ENCODE measurements at regions not wholly inside any gene's neighbourhood (a gene's known extent, or its start where the extent isn't known, plus 50 kb on each side); places are given as distances from the start of the nearest gene placed in this dataset.

DNA sequence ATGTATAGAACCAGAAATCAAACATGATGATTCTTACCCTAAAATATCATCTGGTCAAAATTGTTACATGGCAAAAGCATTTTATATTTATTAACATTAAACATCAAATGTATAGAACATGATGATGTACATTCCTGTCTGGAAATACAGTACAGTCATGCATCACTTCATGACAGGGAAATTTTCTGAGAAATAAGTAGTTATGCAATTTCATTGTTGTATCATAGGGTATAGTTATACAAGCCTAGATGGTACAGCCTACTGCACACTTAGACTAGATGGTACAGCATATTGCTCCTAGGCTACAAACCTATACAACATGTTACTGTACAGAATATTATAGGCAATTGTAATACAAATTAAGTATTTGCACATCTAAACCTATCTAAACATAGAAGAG, 64.6 kb upstream of the VCAN start:
- TF ChIP-seq, protein P1, sequence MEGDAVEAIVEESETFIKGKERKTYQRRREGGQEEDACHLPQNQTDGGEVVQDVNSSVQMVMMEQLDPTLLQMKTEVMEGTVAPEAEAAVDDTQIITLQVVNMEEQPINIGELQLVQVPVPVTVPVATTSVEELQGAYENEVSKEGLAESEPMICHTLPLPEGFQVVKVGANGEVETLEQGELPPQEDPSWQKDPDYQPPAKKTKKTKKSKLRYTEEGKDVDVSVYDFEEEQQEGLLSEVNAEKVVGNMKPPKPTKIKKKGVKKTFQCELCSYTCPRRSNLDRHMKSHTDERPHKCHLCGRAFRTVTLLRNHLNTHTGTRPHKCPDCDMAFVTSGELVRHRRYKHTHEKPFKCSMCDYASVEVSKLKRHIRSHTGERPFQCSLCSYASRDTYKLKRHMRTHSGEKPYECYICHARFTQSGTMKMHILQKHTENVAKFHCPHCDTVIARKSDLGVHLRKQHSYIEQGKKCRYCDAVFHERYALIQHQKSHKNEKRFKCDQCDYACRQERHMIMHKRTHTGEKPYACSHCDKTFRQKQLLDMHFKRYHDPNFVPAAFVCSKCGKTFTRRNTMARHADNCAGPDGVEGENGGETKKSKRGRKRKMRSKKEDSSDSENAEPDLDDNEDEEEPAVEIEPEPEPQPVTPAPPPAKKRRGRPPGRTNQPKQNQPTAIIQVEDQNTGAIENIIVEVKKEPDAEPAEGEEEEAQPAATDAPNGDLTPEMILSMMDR (IDR thresholded peaks at IDR 0.05; ENCODE audit: low read depth, low read length), result no peak
- TF ChIP-seq POLR2A (IDR thresholded peaks at IDR 0.05; ENCODE audit: extremely low read depth, insufficient read length) (no peak), MYC (IDR thresholded peaks at IDR 0.05; ENCODE audit: low read depth, low read length) (no peak)

All from NB4 (cell line).